T-helper 17 cell (primary cell): ENCODE measurements at regions not wholly inside any gene's neighbourhood (a gene's known extent, or its start where the extent isn't known, plus 50 kb on each side); places are given as distances from the start of the nearest gene placed in this dataset.
"Not testable (repeated sequence)": the region's sequence is repeated elsewhere in the genome, so short reads cannot be mapped to it uniquely, and the experiment has no call there.

Source experiments
- ATAC-seq: fragments of 150-1000 bp; cut with Tn5 transposase; 2 replicates; pipeline ENCODE4 v1.10.0; 2021; ENCODE audit warnings: mild to moderate bottlenecking, moderate library complexity
- DNase-seq, 3 donors: peaks; one replicate each; pipeline versions ENCODE4 v3.0.0 to v3.0.0-alpha.2; 2020 to 2021
- H3K9me3 ChIP-seq: one replicate; pipeline ENCODE4 v1.7.0; 2013; ENCODE audit warnings: low read length, mild to moderate bottlenecking; ENCODE audit not compliant: control insufficient read depth, poor library complexity, severe bottlenecking
- H3K27ac Mint-ChIP-seq: one replicate; pipeline ENCODE4 v1.8.0; 2022; ENCODE audit warnings: mild to moderate bottlenecking, moderate library complexity, mixed read lengths
- H3K27me3 Mint-ChIP-seq: one replicate; pipeline ENCODE4 v1.8.0; 2022; ENCODE audit warnings: mixed read lengths
- H3K36me3 Mint-ChIP-seq: one replicate; pipeline ENCODE4 v1.8.0; 2022; ENCODE audit warnings: low read depth, mixed read lengths
- H3K4me1 Mint-ChIP-seq: one replicate; pipeline ENCODE4 v1.8.0; 2022; ENCODE audit warnings: mild to moderate bottlenecking, mixed read lengths
- H3K4me3 Mint-ChIP-seq: one replicate; pipeline ENCODE4 v1.8.0; 2022; ENCODE audit warnings: mild to moderate bottlenecking, moderate library complexity, mixed read lengths

DNA sequence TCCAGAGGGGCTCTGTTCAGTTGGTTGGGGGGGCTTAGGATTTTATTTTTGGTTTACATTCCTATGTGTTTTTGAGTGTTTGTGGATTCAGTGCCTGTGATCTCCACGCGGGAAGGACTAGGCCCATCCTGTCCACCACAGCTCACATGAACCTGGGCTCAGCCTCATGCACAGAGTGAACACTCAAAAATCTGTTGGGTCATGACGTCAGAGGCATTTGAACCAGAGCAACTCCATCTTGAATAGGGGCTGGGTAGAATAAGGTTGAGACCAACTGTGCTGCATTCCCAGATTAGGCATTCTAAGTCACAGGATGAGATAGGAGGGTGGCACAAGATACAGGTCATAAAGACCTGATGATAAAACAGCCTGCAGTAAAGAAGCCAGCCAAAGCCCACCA is 133.3 kb downstream of the RAMP3 start:
- Mint-ChIP-seq H3K4me1 (no peaks in the 10 kb centered on the region), H3K4me3 (no peak overlapping the region), H3K36me3 (peaks cover 2% of the 10 kb centered on the region), H3K27ac (no peak overlapping the region), H3K27me3 (peaks cover 46% of the 10 kb centered on the region)
- no peak for DNase-seq
- H3K9me3 ChIP-seq, result peaks cover 4% of the 10 kb centered on the region
- no peak for ATAC-seq

DNA sequence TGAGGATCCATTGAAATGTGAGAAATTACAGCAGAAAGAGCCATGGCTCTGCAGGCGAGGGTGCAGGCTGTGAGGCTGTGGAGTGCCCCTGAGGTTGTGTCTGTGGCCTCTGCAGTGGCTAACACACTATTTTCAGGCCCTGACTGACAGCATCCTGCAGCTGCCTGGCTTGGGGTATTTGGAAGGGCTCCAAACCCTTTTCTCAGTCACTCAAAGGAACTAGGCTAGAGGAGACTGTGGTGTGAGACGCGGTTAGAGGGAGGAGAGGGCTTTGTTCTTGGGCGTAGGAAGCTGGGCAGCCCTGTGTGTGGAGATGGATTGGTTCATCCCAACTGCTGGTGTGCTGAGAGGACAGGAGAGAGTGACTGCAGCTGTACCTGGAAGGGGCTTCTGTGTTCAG is 134.9 kb downstream of the RAMP3 start:
- Mint-ChIP-seq H3K36me3 (peaks cover 2% of the 10 kb centered on the region), H3K4me3 (no peak overlapping the region), H3K4me1 (no peaks in the 10 kb centered on the region), H3K27ac (no peak overlapping the region), H3K27me3 (peaks cover 55% of the 10 kb centered on the region)
- ATAC-seq, result no peak
- H3K9me3 ChIP-seq, result peaks cover 4% of the 10 kb centered on the region
- DNase-seq, result no peak

DNA sequence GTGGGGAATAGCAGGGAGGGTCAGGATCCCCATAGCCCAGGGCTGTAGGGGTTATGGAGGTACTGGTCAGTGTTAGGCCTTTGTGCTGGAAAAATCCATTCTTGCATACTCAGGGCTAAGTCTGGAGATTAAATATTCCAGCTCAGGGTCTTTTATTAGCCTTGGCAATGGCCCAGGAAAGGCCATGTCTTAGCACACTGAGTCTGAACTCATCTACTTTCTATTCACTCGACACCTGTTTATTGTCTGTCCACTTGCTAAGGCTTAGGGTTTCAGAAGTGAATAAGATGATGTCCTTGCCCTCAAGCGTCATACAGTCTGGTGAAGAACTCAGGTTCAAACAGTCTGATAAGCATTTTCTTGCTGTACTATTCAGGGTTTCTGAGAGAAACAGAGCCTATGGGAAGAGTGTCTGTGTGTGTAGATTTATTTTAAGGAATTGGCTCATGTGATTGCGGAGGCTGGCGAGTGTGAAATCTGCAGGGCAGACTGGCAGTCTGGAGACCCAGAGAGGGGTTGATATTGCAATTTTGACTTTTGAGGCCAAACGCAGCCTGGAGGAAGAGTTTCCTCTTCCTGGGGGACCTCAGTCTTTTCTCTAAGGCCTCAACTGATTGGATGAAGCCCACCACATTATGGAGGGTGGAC is 135.8 kb downstream of the RAMP3 start:
- no peak overlapping the region for H3K4me3 Mint-ChIP-seq
- DNase-seq (no peak), ATAC-seq (no peak)
- no peaks in the 10 kb centered on the region for H3K9me3 ChIP-seq
- H3K4me1 Mint-ChIP-seq, result no peaks in the 10 kb centered on the region
- H3K36me3 Mint-ChIP-seq, result peaks cover 2% of the 10 kb centered on the region
- peaks cover 52% of the 10 kb centered on the region for H3K27me3 Mint-ChIP-seq
- H3K27ac Mint-ChIP-seq, result no peak overlapping the region

DNA sequence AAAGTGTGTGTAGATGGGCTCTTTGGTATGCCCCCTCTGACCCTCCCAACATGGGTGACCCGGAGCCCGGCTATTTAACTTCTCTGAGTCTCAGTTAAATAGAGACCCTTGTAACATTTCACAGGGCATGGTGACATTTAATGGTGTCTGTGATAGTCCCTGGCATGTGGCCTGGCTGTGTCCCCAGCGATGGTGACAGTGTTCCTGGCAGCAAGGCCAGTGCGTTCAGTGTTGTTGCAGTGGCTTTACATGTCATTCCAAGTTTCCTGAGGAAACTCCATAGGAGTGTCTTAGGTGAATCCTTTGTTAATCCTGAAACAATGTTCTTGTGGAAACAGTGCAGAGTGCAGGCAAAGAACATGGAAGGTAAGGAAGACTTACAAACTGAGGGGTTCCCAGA is 137.0 kb downstream of the RAMP3 start:
- Mint-ChIP-seq H3K27me3 (peaks cover 60% of the 10 kb centered on the region), H3K27ac (no peak overlapping the region), H3K36me3 (peaks cover 2% of the 10 kb centered on the region), H3K4me3 (no peak overlapping the region), H3K4me1 (no peaks in the 10 kb centered on the region)
- no peaks in the 10 kb centered on the region for H3K9me3 ChIP-seq
- ATAC-seq, result no peak
- no peak for DNase-seq

- Mint-ChIP-seq H3K27ac (no peak overlapping the region), H3K4me3 (no peak overlapping the region), H3K27me3 (peaks cover 67% of the 10 kb centered on the region), H3K36me3 (peaks cover 2% of the 10 kb centered on the region), H3K4me1 (no peaks in the 10 kb centered on the region)
- no peaks in the 10 kb centered on the region for H3K9me3 ChIP-seq
- no peak for ATAC-seq
- no peak for DNase-seq
These were observed 137.6 kb downstream of the RAMP3 start for GRCh38 chr7:45295222-45295621.

DNA sequence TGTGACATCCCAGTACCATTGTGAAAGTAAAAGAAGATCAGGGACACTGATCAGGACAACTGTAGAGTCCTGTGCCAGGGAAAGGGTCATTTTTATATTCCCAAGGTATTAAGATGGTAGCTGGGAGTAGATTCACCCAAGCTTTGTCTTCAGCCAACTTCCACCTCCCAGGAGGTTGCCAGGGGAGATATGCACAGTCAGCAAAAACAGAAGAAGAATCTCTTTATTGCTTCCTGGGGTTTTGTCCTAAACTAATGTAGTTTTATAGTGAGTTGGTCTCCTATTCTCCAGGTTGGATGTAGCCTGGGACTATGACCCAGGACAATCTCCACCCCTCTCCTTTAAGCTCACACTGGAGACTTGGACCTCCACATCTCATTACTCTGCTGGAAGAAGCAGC is 139.2 kb downstream of the RAMP3 start:
- peaks cover 2% of the 10 kb centered on the region for H3K36me3 Mint-ChIP-seq
- no peaks in the 10 kb centered on the region for H3K4me1 Mint-ChIP-seq
- H3K9me3 ChIP-seq, result no peaks in the 10 kb centered on the region
- peaks cover 68% of the 10 kb centered on the region for H3K27me3 Mint-ChIP-seq
- DNase-seq (no peak), ATAC-seq (no peak)
- H3K27ac Mint-ChIP-seq, result no peak overlapping the region
- no peak overlapping the region for H3K4me3 Mint-ChIP-seq

DNA sequence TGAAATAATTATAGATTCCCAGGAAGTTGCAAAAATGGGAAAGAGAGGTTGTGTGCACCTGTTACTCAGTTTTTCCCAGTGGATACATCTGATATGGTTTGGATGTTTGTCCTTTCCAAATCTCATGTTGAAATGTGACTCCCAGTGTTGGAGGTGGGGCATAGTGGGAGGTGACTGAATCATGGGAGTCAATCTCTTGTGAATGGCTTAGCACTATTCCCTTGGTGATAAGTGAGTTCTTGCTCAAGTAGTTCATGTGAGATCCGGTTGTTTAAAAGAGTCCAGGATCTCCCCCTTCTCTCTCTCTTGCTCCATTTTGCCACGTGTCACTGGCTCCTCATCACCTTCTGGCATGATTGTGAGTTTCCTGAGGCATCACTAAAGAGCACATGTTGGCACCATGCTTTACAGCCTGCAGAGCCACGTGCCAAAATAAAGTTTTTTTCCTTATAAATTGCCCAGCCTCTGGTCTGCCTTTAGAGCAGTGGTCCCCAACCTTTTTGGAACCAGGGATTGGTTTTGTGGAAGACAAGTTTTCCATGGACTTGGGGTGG is 149.2 kb downstream of the RAMP3 start:
- Mint-ChIP-seq H3K27ac (no peak overlapping the region), H3K27me3 (peaks cover 12% of the 10 kb centered on the region)

DNA sequence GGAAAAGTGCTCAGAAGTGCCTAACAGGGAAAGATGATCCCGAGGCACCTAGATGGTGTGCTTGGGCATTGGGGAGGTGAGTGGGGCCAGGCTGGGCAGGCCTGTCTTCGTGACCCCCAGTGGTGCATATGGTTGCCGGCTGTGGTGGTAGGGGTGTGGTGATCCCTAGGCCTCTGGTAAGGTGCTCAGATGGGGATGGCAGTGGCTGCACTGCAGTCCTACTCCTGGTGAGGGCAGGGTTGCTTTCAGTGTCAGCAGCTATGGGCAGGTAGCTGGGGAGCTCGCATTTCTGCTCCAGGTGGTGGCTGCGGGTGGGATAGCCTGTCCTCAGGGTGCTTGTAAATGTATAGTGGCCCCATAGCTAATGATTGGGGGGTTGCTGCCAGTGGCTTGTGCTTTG is 154.0 kb downstream of the RAMP3 start:
- no peak overlapping the region for H3K4me3 Mint-ChIP-seq
- ATAC-seq, result no peak
- H3K4me1 Mint-ChIP-seq, result no peaks in the 10 kb centered on the region
- peaks cover 2% of the 10 kb centered on the region for H3K36me3 Mint-ChIP-seq
- H3K9me3 ChIP-seq, result peaks cover 10% of the 10 kb centered on the region
- H3K27ac Mint-ChIP-seq, result no peak overlapping the region
- DNase-seq, result no peak
- H3K27me3 Mint-ChIP-seq, result peaks cover 8% of the 10 kb centered on the region

More for the DNA sequence above, 149.2 kb downstream of the RAMP3 start:
- Mint-ChIP-seq H3K36me3 (peaks cover 2% of the 10 kb centered on the region), H3K4me1 (no peaks in the 10 kb centered on the region), H3K4me3 (no peak overlapping the region)
- ATAC-seq (no peak), DNase-seq (no peak)
- H3K9me3 ChIP-seq, result peaks cover 10% of the 10 kb centered on the region

DNA sequence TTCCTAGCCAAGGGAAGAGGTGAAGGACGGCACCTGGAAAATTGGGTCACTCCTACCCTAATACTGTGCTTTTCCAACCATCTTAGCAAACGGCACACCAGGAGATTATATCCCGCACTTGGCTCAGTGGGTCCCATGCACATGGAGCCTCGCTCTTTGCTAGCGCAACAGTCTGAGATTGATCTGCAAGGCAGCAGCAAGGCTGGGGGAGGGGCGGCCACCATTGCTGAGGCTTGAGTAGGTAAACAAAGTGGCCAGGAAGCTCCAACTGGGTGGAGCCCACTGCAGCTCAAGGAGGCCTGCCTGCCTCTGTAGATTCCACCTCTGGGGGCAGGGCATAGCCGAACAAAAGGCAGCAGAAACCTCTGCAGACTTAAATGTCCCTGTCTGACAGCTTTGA is 157.9 kb downstream of the RAMP3 start:
- DNase-seq, H3K27ac Mint-ChIP-seq, H3K4me3 Mint-ChIP-seq, H3K4me1 Mint-ChIP-seq, ATAC-seq, H3K36me3 Mint-ChIP-seq, H3K9me3 ChIP-seq: not testable (repeated sequence)
- peaks cover 14% of the 10 kb centered on the region for H3K27me3 Mint-ChIP-seq

GRCh38 chr7:45324683-45325237 is 167.2 kb downstream of the RAMP3 start:
- no peak for DNase-seq
- Mint-ChIP-seq H3K36me3 (no peaks in the 10 kb centered on the region), H3K4me3 (no peak overlapping the region), H3K27me3 (peaks cover 17% of the 10 kb centered on the region), H3K27ac (no peak overlapping the region), H3K4me1 (no peaks in the 10 kb centered on the region)
- ATAC-seq, result no peak
- H3K9me3 ChIP-seq, result no peaks in the 10 kb centered on the region

GRCh38 chr7:45325378-45325777 is 167.8 kb downstream of the RAMP3 start:
- no peak for ATAC-seq
- no peaks in the 10 kb centered on the region for H3K36me3 Mint-ChIP-seq
- no peak for DNase-seq

GRCh38 chr7:45328403-45328981 is 170.9 kb downstream of the RAMP3 start:
- H3K4me3 Mint-ChIP-seq, result no peak overlapping the region
- peaks cover 20% of the 10 kb centered on the region for H3K27me3 Mint-ChIP-seq
- DNase-seq (no peak), ATAC-seq (no peak)
- H3K9me3 ChIP-seq, result no peaks in the 10 kb centered on the region
- no peak overlapping the region for H3K27ac Mint-ChIP-seq
- H3K36me3 Mint-ChIP-seq, result peaks cover 3% of the 10 kb centered on the region
- H3K4me1 Mint-ChIP-seq, result no peaks in the 10 kb centered on the region

More at GRCh38 chr7:45325378-45325777, 167.8 kb downstream of the RAMP3 start:
- Mint-ChIP-seq H3K4me3 (no peak overlapping the region), H3K4me1 (no peaks in the 10 kb centered on the region), H3K27ac (no peak overlapping the region), H3K27me3 (peaks cover 17% of the 10 kb centered on the region)
- no peaks in the 10 kb centered on the region for H3K9me3 ChIP-seq

GRCh38 chr7:45331563-45331962 is 174.0 kb downstream of the RAMP3 start:
- no peak for ATAC-seq

DNA sequence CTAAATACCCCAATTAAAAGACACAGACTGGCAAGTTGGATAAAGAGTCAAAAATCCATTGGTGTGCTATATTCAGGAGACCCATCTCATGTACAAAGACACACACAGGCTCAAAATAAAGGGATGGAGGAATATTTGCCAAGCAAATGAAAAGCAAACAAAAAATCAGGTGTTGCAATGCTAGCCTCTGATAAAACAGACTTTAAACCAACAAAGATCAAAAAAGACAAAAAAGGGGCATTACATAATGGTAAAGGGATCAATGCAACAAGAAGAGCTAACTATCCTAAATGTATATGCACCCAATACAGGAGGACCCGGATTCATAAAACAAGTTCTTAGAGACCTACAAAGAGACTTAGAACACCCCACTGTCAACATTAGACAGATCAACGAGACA is 177.4 kb downstream of the RAMP3 start:
- H3K27me3 Mint-ChIP-seq, result peaks cover 40% of the 10 kb centered on the region
- not testable (repeated sequence) for H3K9me3 ChIP-seq, H3K27ac Mint-ChIP-seq, H3K36me3 Mint-ChIP-seq, H3K4me3 Mint-ChIP-seq, H3K4me1 Mint-ChIP-seq, DNase-seq, ATAC-seq

More at GRCh38 chr7:45331563-45331962, 174.0 kb downstream of the RAMP3 start:
- Mint-ChIP-seq H3K4me1 (no peaks in the 10 kb centered on the region), H3K36me3 (peaks cover 3% of the 10 kb centered on the region), H3K27ac (no peak overlapping the region), H3K27me3 (peaks cover 34% of the 10 kb centered on the region), H3K4me3 (no peak overlapping the region)
- no peaks in the 10 kb centered on the region for H3K9me3 ChIP-seq
- no peak for DNase-seq
